Neural cell (in vitro differentiated cells): ENCODE measurements at regions not wholly inside any gene's neighbourhood (a gene's known extent, or its start where the extent isn't known, plus 50 kb on each side); places are given as distances from the start of the nearest gene placed in this dataset.

Source experiments
- EZH2 ChIP-seq: fragments of 200-600, 300-800 bp; shearing (Covaris generic), sonication (generic); IDR thresholded peaks from 2 replicates; pipeline ENCODE4 v1.6.1; 2014; ENCODE audit warnings: antibody characterized with exemption, low read length, borderline replicate concordance, mild to moderate bottlenecking; ENCODE audit not compliant: insufficient read depth, poor library complexity, severe bottlenecking
- POLR2AphosphoS5 ChIP-seq: IDR thresholded peaks from 2 replicates; pipeline ENCODE4 v1.6.1; 2012
- RAD21 ChIP-seq: fragments of 450-650 bp; conservative IDR thresholded peaks from 2 replicates; pipeline ENCODE4 v1.6.1; 2014; ENCODE audit warnings: antibody characterized with exemption, mild to moderate bottlenecking, moderate library complexity
- SMC3 ChIP-seq: fragments of 450-650 bp; conservative IDR thresholded peaks from 2 replicates; pipeline ENCODE4 v1.6.1; 2014; ENCODE audit warnings: antibody characterized with exemption, mild to moderate bottlenecking, moderate library complexity; ENCODE audit not compliant: poor library complexity
- TF ChIP-seq, protein P1 (sequence below): fragments of 450-650 bp; IDR thresholded peaks from 2 replicates; pipeline ENCODE4 v1.5.1; 2014; ENCODE audit warnings: antibody characterized with exemption, mild to moderate bottlenecking, moderate library complexity; ENCODE audit not compliant: poor library complexity, severe bottlenecking

- TF ChIP-seq, protein P1, sequence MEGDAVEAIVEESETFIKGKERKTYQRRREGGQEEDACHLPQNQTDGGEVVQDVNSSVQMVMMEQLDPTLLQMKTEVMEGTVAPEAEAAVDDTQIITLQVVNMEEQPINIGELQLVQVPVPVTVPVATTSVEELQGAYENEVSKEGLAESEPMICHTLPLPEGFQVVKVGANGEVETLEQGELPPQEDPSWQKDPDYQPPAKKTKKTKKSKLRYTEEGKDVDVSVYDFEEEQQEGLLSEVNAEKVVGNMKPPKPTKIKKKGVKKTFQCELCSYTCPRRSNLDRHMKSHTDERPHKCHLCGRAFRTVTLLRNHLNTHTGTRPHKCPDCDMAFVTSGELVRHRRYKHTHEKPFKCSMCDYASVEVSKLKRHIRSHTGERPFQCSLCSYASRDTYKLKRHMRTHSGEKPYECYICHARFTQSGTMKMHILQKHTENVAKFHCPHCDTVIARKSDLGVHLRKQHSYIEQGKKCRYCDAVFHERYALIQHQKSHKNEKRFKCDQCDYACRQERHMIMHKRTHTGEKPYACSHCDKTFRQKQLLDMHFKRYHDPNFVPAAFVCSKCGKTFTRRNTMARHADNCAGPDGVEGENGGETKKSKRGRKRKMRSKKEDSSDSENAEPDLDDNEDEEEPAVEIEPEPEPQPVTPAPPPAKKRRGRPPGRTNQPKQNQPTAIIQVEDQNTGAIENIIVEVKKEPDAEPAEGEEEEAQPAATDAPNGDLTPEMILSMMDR, result no peak
- TF ChIP-seq POLR2AphosphoS5 (no peak), EZH2 (no peak), SMC3 (no peak), RAD21 (no peak)
Observed at GRCh38 chr14:53563628-53564027, 393.0 kb downstream of the BMP4 start.
